Sigmoid colon (tissue), 6 donors: ENCODE measurements at regions not wholly inside any gene's neighbourhood (a gene's known extent, or its start where the extent isn't known, plus 50 kb on each side); places are given as distances from the start of the nearest gene placed in this dataset.

ENCODE experiments used
- DNase-seq: peaks from one replicate; pipeline ENCODE4 v3.0.0-alpha.2; 2019
- H3K27ac ChIP-seq, 4 donors: fragments of 200-600 bp; sonication (generic); one replicate each; pipeline ENCODE4 v1.5.1; 2016 to 2019; ENCODE audit warnings: mild to moderate bottlenecking in 1 of 4
- H3K27me3 ChIP-seq, 3 donors: fragments of 200-600 bp; sonication (generic); one replicate each; pipeline ENCODE4 v1.5.1; 2019; ENCODE audit warnings: mild to moderate bottlenecking in 1 of 3
- H3K36me3 ChIP-seq, 4 donors: fragments of 200-600 bp; sonication (generic); one replicate each; pipeline ENCODE4 v1.5.1; 2016 to 2019
- H3K4me1 ChIP-seq, 4 donors: fragments of 200-600 bp; sonication (generic); one replicate each; pipeline ENCODE4 v1.5.1; 2017 to 2019
- H3K4me3 ChIP-seq, 4 donors: fragments of 200-600 bp; sonication (generic); one replicate each; pipeline ENCODE4 v1.5.1; 2017 to 2019; ENCODE audit warnings: mild to moderate bottlenecking in 2 of 4, moderate library complexity in 1 of 4
- H3K9me3 ChIP-seq, 4 donors: fragments of 200-600 bp in 3 of 4; sonication (generic) in 3 of 4; one replicate each; pipeline versions ENCODE4 v1.5.1 to v1.6.1; 2013 to 2019
- CTCF ChIP-seq, 4 experiments: fragments of 450-650 bp in 3 of 4; fragments of 200-600 bp in 1 of 4; IDR thresholded peaks; one replicate each; pipeline ENCODE4 v1.5.1; 2016 to 2019; ENCODE audit warnings: antibody characterized with exemption in 4 of 4, mild to moderate bottlenecking in 3 of 4, moderate library complexity in 2 of 4
- EP300 ChIP-seq, 4 donors: sonication (generic); formaldehyde crosslinking; IDR thresholded peaks; one replicate each; pipeline ENCODE4 v1.6.1; 2017; ENCODE audit warnings: antibody characterized with exemption in 4 of 4
- POLR2A ChIP-seq, 2 donors: fragments of 450-650 bp; IDR thresholded peaks; one replicate each; pipeline ENCODE4 v1.6.1; 2016; ENCODE audit warnings: antibody characterized with exemption in 2 of 2, mild to moderate bottlenecking in 2 of 2, moderate library complexity in 2 of 2
- POLR2AphosphoS5 ChIP-seq, 4 donors: sonication (generic); formaldehyde crosslinking; IDR thresholded peaks; one replicate each; pipeline ENCODE4 v1.6.1; 2017; ENCODE audit warnings: antibody characterized with exemption in 4 of 4
- WGBS, 2 donors: extraction: QIAGEN DNeasy Blood & Tissue Kit; methylation state at CpG; one replicate each; pipeline ENCODE4 v1.1.7; 2013; 5-methylcytosine and 5-hydroxymethylcytosine counted together
- intact Hi-C: fragments of 100-400 bp; cut with DNase I; formaldehyde crosslinking; loops from one replicate; pipeline ENCODE4 v1.15.1; 2023
- donor health status: healthy with polysubstance abuse.
- donor health status: healthy.

- H3K4me1 ChIP-seq: peaks cover 0 to 14% (median 10%) of the 10 kb centered on the region in 4 donors
- WGBS, 2 donors: 89 to 91% methylated on average over 4 of the region's 4 CpGs
- intact Hi-C loops: no loop called here
- no peak overlapping the region for H3K4me3 ChIP-seq
- no peaks in the 10 kb centered on the region for H3K36me3 ChIP-seq
- H3K27me3 ChIP-seq: no peaks in the 10 kb centered on the region
- no peak overlapping the region for H3K27ac ChIP-seq
- no peak for DNase-seq
- H3K9me3 ChIP-seq: peaks cover 0 to 3% (median 0%) of the 10 kb centered on the region in 4 donors
- no peak for TF ChIP-seq POLR2A (IDR thresholded peaks at IDR 0.05)
- TF ChIP-seq POLR2AphosphoS5 (IDR thresholded peaks at IDR 0.05): no peak
- no peak for TF ChIP-seq EP300 (IDR thresholded peaks at IDR 0.05)
- no peak for TF ChIP-seq CTCF (IDR thresholded peaks at IDR 0.05)
Measured at GRCh38 chr18:54743605-54743995, 84.7 kb upstream of the RAB27B start.

GRCh38 chr18:54749291-54749690, 79.0 kb upstream of the RAB27B start:
- Histone ChIP-seq H3K36me3 (no peaks in the 10 kb centered on the region), H3K27me3 (no peaks in the 10 kb centered on the region), H3K4me1 (no peaks in the 10 kb centered on the region), H3K9me3 (peaks cover 0 to 3% (median 0%) of the 10 kb centered on the region in 4 donors), H3K27ac (no peak overlapping the region), H3K4me3 (no peak overlapping the region)
- TF ChIP-seq POLR2AphosphoS5 (IDR thresholded peaks at IDR 0.05): no peak
- TF ChIP-seq CTCF (IDR thresholded peaks at IDR 0.05): no peak
- no peak for TF ChIP-seq POLR2A (IDR thresholded peaks at IDR 0.05)
- TF ChIP-seq EP300 (IDR thresholded peaks at IDR 0.05): no peak
- intact Hi-C loops: no loop called here
- 92% methylated on average over 3 of the region's 3 CpGs for WGBS, 2 donors
- no peak for DNase-seq

GRCh38 chr18:54750350-54750749, 77.9 kb upstream of the RAB27B start:
- H3K9me3 ChIP-seq: peaks cover 0 to 3% (median 0%) of the 10 kb centered on the region in 4 donors
- H3K4me1 ChIP-seq: no peaks in the 10 kb centered on the region
- H3K27me3 ChIP-seq: no peaks in the 10 kb centered on the region
- DNase-seq: no peak
- WGBS, 2 donors: 30 to 69% methylated on average over 2 of the region's 2 CpGs
- H3K4me3 ChIP-seq: no peak overlapping the region
- intact Hi-C loops: no loop called here
- TF ChIP-seq CTCF (IDR thresholded peaks at IDR 0.05) (no peak), POLR2AphosphoS5 (IDR thresholded peaks at IDR 0.05) (no peak), POLR2A (IDR thresholded peaks at IDR 0.05) (no peak), EP300 (IDR thresholded peaks at IDR 0.05) (no peak)
- no peak overlapping the region for H3K27ac ChIP-seq
- no peaks in the 10 kb centered on the region for H3K36me3 ChIP-seq

GRCh38 chr18:54752185-54752584, 76.1 kb upstream of the RAB27B start:
- no peak for DNase-seq
- TF ChIP-seq CTCF (IDR thresholded peaks at IDR 0.05) (no peak), POLR2A (IDR thresholded peaks at IDR 0.05) (no peak), EP300 (IDR thresholded peaks at IDR 0.05) (no peak), POLR2AphosphoS5 (IDR thresholded peaks at IDR 0.05) (no peak)
- Histone ChIP-seq H3K36me3 (no peaks in the 10 kb centered on the region), H3K4me1 (no peaks in the 10 kb centered on the region), H3K27ac (no peak overlapping the region), H3K27me3 (no peaks in the 10 kb centered on the region), H3K9me3 (peaks cover 0 to 3% (median 0%) of the 10 kb centered on the region in 4 donors), H3K4me3 (no peak overlapping the region)
- WGBS, 2 donors: 20 to 71% methylated on average over 3 of the region's 3 CpGs
- intact Hi-C loops: no loop called here

GRCh38 chr18:54755456-54755855, 72.8 kb upstream of the RAB27B start:
- H3K4me3 ChIP-seq: no peak overlapping the region
- H3K36me3 ChIP-seq: no peaks in the 10 kb centered on the region
- H3K27me3 ChIP-seq: no peaks in the 10 kb centered on the region
- H3K9me3 ChIP-seq: no peaks in the 10 kb centered on the region
- H3K27ac ChIP-seq: no peak overlapping the region
- no peak for DNase-seq
- intact Hi-C loops: no loop called here
- H3K4me1 ChIP-seq: no peaks in the 10 kb centered on the region
- TF ChIP-seq POLR2AphosphoS5 (IDR thresholded peaks at IDR 0.05) (no peak), POLR2A (IDR thresholded peaks at IDR 0.05) (no peak), EP300 (IDR thresholded peaks at IDR 0.05) (no peak), CTCF (IDR thresholded peaks at IDR 0.05) (no peak)
